Tibial nerve (tissue), 4 donors: ENCODE measurements at regions not wholly inside any gene's neighbourhood (a gene's known extent, or its start where the extent isn't known, plus 50 kb on each side); places are given as distances from the start of the nearest gene placed in this dataset.

Experiments used
- CTCF ChIP-seq, 5 experiments: fragments of 200-600 bp in 3 of 5; fragments of 450-650 bp in 2 of 5; sonication (generic) in 3 of 5; IDR thresholded peaks; one replicate each; pipeline ENCODE4 v1.5.1; 2016 to 2019; ENCODE audit warnings: antibody characterized with exemption in 5 of 5, mild to moderate bottlenecking in 3 of 5, moderate library complexity in 2 of 5
- EP300 ChIP-seq, 2 donors: sonication (generic); formaldehyde crosslinking; IDR thresholded peaks; one replicate each; pipeline ENCODE4 v1.6.1; 2017; ENCODE audit warnings: antibody characterized with exemption in 2 of 2, mild to moderate bottlenecking in 1 of 2

GRCh38 chr10:10333622-10334021, 684.0 kb upstream of the CELF2 start:
- TF ChIP-seq EP300 (IDR thresholded peaks at IDR 0.05) (no peak), CTCF (IDR thresholded peaks at IDR 0.05) (no peak)
